ENCODE measurements at regions not wholly inside any gene's neighbourhood (a gene's known extent, or its start where the extent isn't known, plus 50 kb on each side); places are given as distances from the start of the nearest gene placed in this dataset.

GRCh38 chr2:198715302-198715835 lies 742.4 kb downstream of the SATB2 start:
- Histone ChIP-seq H3K9me3 (peaks cover 0 to under 1% (median 0%) of the 10 kb centered on the region in 11 donors), H3K4me1 (no peaks in the 10 kb centered on the region), H3K4me3 (no peak overlapping the region), H3K36me3 (no peaks in the 10 kb centered on the region), H3K27me3 (no peaks in the 10 kb centered on the region), H3K27ac (no peak overlapping the region)
- intact Hi-C loops (cut with DNase I), result no loop called here
- ATAC-seq, result no peak
- TF ChIP-seq CTCF (IDR thresholded peaks at IDR 0.05), result no peak
- no peak for DNase-seq
- WGBS, 2 donors, result 73% methylated on average over 3 of the region's 3 CpGs

- WGBS, 2 donors, result 44 to 60% methylated on average over 4 of the region's 4 CpGs
- Histone ChIP-seq H3K4me1 (no peaks in the 10 kb centered on the region), H3K4me3 (no peak overlapping the region), H3K36me3 (no peaks in the 10 kb centered on the region), H3K27me3 (peaks cover 0 to 2% (median 0%) of the 10 kb centered on the region in 7 donors), H3K27ac (no peak overlapping the region), H3K9me3 (peaks cover 0 to 3% (median 0%) of the 10 kb centered on the region in 11 donors)
- no peak for ATAC-seq
- no peak for TF ChIP-seq CTCF (IDR thresholded peaks at IDR 0.05)
- DNase-seq, result no peak
- intact Hi-C loops (cut with DNase I), result no loop called here
These were observed 745.3 kb downstream of the SATB2 start for GRCh38 chr2:198712485-198712884.

GRCh38 chr2:198711484-198711883 lies 746.3 kb downstream of the SATB2 start:
- DNase-seq, result no peak
- no peaks in the 10 kb centered on the region for H3K4me1 ChIP-seq
- H3K27ac ChIP-seq, result no peak overlapping the region
- no peak for TF ChIP-seq CTCF (IDR thresholded peaks at IDR 0.05)
- H3K9me3 ChIP-seq, result peaks cover 0 to 3% (median 0%) of the 10 kb centered on the region in 11 donors
- no peak overlapping the region for H3K4me3 ChIP-seq
- no peak for ATAC-seq
- H3K36me3 ChIP-seq, result no peaks in the 10 kb centered on the region
- H3K27me3 ChIP-seq, result peaks cover 0 to 2% (median 0%) of the 10 kb centered on the region in 7 donors
- intact Hi-C loops (cut with DNase I), result no loop called here

GRCh38 chr2:198710562-198710961 lies 747.2 kb downstream of the SATB2 start:
- ATAC-seq, result no peak
- peaks cover 0 to 3% (median 0%) of the 10 kb centered on the region in 11 donors for H3K9me3 ChIP-seq
- intact Hi-C loops (cut with DNase I), result no loop called here
- H3K27ac ChIP-seq, result no peak overlapping the region
- WGBS, 2 donors, result 57 to 60% methylated on average over 1 of the region's 1 CpG
- no peaks in the 10 kb centered on the region for H3K36me3 ChIP-seq
- no peak overlapping the region for H3K4me3 ChIP-seq
- DNase-seq, result no peak
- peaks cover 0 to 2% (median 0%) of the 10 kb centered on the region in 7 donors for H3K27me3 ChIP-seq
- no peaks in the 10 kb centered on the region for H3K4me1 ChIP-seq
- TF ChIP-seq CTCF (IDR thresholded peaks at IDR 0.05), result no peak
